ENCODE measurements at regions not wholly inside any gene's neighbourhood (a gene's known extent, or its start where the extent isn't known, plus 50 kb on each side); places are given as distances from the start of the nearest gene placed in this dataset.

- TF ChIP-seq CTCF (IDR thresholded peaks at IDR 0.05 in 8 of 11, conservative IDR thresholded peaks at IDR 0.05 in 3 of 11) (no peak), POLR2AphosphoS5 (IDR thresholded peaks at IDR 0.05) (no peak)
Measured at GRCh38 chr11:8317159-8317558, 53.5 kb upstream of the LMO1 start.

Measured in spleen (tissue), 7 donors.